C1 segment of cervical spinal cord (tissue), 14 donors: ENCODE measurements at regions not wholly inside any gene's neighbourhood (a gene's known extent, or its start where the extent isn't known, plus 50 kb on each side); places are given as distances from the start of the nearest gene placed in this dataset.
"Not testable (repeated sequence)": the region's sequence is repeated elsewhere in the genome, so short reads cannot be mapped to it uniquely, and the experiment has no call there.

ENCODE experiments used
- DNase-seq, 14 donors: peaks; one replicate each; lab custom pipeline; 2025; lab: John Stamatoyannopoulos, UW

DNA sequence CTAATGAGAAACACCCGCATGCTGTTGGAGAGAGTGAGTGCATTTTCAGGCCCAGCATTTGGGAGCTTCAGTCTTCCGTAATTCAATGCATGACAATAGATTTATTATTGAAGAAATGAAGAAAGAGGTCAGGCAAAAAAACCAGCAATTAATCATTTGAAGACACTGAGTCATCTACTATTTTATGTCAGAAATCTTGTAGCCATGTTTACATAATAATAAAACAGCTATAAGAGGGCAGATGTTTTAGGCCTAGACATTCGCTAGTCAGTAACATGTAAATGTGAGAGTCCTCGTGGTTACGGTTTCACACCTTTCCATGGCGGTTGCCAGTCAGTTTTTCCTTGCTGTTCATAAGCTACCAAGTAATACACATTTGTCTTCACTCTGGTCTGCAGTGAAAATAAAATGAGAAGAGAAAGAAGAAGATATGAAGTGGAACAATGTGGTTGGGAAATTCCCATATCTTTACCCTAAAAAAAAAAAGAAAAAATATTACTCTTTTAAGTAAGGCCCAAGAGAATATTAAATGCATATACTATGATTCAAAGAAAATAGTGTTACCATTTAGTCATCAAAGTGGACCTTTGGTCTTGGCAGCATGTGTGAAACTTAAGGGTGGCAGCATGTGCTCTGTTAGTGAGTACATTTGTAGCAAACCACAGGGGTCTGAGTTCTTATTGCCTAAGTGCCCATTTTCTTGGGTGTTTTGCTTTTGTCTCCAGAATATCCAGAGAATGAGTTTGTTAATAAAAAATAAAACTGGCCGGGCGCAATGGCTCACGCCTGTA, 140.5 kb upstream of the TBL1XR1 start:
- DNase-seq = no peak

DNA sequence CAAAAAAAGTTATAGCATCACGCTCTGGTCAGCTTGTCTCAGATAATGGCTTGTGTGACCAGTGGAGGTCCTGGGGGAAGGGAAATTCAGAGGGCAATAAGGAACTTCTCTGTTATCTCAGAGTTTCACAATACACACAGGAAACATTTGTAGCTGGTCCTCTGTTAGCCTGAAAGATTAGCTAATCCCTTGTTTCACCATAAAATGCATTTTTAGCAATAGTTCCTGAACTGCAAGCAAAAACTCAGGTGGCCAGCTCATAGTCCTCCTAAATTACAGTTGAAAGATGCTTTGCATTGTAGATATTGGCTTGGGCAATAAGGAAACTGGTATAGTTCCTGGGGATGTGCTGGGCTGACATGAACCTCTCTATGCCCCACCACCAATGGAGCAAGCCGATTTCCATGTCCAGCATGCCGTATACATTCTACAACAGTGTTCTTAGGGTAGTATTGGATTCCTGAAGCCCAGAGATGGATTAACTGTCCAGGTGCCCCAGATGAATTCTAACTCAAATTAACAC, 141.5 kb upstream of the TBL1XR1 start:
- peak in 1 of 14 donors; percentile 40 for DNase-seq

DNA sequence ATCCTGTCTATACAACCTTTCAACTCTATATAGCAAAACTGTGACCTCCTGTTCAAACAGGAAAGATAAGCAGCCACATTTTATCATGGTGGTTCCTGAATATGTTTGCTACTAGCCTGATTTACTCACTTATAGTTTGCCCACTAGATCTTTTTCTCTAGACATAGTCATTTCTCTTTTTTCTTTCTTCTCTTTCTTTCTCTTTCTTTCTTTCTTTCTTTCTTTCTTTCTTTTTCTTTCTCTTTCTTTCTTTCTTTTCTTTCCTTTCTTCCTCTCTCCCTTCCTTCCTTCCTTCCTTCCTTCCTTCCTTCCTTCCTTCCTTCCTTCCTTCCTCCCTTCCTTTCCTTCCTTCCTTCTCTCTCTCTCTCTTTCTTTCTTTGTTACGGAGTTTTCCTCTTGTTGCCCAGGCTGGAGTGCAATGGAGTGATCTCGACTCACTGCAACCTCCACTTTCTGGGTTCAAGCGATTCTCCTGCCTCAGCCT, 142.0 kb upstream of the TBL1XR1 start:
- not testable (repeated sequence) for DNase-seq

DNA sequence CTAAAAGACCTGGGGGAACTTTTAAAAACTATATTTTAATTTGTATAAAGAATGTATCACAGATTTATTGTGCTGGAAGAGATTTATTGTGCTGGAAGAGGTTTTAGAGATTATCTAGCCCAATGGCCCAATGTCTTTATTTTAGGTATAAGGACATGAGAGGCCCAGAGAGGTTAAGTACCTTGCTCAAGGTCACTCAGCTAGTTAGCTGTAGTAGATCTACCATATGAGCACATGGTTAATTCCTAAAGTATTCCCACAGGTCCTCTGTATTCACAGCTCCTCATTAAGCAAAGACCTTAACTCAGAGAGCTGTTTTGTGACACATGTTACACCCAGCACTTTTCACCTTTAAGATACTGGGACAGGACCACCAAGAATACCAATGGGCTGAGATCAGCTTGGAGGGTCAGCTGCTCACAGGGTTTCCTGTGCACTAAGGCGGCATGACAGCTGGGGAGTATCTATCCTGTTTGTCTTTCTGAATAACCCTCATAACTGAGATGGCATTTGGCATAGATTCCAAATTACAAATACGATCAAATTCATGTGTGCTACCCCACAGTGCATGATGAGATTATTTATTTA, 143.1 kb upstream of the TBL1XR1 start:
- no peak for DNase-seq

DNA sequence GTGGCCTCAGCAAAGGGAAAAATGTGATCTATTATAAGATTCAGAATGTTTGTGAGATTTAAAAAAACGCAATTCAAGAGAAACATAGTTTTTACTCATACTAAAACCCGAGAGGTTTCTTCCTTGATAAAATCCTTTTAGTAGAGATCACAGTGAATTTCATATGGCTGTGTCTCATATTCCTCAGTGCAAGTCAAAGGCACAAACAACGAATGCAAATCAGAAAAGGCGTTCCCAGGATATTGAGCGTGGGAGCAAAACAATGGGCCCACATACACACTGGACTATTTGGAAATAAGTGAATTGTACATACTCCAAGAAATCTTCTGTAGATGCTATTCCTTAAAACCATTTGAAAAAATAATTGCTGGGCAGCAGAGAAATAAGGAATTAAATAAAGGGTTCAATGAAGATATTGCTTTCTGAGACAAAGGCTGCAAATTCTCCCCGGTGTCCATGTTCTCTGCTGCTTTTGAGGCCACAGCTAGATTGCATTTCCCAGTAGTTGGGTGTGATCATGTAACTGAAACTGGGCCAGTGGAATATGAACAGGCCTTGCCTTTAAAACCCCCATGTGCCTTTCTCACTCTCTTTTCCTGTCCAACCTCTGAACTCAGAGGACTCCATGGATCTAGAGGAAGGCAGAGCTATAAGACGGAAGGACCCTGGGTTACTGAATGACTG, 144.6 kb upstream of the TBL1XR1 start:
- no peak for DNase-seq

DNA sequence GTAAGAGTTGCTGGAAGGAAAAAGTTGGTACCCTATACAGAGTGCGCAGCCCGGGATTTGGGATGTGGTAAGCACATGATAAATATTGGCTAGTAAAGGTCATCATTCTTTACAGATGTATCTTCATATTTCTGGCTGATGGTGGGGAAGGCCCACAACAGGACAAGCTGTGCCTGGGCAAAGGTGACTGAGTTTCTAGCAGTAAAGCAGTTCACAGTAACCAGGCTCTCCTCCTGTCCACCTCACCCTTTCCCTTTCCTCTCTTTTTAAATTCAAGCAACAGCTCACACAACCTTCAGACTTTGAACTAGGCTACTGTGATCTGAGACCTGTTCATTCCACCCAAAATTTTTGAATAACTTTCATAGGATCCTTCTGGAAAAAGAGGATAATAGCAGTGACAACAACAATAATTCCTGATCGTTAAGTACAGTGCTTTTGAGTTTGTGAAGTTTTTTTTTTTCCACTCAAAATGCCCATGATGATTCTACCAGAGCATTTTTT, 145.9 kb upstream of the TBL1XR1 start:
- DNase-seq = no peak

DNA sequence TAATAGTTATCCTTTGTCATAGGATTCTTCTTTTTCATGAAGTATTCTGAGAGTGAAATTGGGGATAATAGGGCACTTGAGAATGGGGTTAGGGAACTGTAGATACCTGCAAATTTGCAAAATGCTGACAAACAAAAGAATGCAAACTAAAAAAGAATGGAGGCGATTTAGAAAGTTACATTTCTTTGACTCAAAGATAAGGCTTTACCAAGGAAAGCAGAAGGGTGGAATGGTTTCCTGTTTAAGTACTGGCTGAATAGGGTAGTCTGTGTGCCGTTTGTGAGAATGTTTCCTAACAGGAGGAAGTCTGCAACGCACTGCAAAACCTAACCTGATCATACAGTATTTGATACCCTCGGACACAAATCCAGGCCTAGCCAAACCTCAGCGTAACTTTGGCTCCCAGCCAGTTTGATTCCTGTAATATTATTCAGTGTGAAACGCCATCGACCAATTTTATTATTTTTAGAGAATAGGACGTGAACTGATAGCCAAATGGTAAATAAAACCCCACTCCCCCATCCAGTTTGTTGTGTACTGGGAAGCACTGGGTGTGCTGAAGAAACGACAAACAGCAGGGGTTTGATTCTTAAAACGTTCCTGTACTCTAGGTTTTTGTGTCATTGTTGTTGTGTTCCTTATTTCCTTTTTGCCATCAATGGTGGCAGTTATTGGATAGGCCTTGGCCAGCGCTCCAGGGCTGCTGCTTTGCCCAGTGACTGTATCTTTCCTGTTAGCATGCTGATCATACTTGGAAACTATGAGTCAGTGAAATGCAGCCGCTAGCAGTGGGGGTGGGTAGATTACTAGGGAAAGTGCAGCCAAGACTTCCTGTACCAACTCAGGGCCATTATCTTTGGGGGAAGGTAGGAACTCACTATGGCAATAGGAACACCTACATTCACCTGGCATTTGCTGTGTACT, 148.0 kb upstream of the TBL1XR1 start:
- peak in 12 of 14 donors; percentile 30 to 87 (median 60) for DNase-seq

DNA sequence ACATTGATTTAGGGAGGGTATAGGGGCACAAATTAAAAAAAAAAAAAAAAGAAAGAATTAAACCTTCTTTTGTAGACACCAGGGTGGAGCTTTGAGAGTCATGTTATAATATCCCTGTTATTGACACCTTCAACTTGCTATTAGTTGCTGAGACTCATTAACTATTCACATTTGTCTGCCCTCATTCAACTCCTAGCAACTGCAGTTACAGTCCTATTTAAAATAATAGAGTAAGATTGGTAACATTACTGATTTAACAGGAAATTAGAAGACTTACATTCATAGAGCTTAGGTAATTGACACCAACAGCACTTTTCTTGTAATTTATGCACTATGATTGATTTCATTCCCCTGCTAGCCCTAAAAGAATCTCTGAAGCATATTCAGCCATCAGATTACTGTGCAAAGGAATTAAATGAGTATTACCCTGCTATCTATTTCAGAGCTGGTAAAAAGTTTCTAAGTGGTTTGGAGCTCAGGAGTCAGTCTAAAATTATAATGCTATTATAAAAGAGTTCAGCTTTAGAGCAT, 148.8 kb upstream of the TBL1XR1 start:
- DNase-seq = no peak

DNA sequence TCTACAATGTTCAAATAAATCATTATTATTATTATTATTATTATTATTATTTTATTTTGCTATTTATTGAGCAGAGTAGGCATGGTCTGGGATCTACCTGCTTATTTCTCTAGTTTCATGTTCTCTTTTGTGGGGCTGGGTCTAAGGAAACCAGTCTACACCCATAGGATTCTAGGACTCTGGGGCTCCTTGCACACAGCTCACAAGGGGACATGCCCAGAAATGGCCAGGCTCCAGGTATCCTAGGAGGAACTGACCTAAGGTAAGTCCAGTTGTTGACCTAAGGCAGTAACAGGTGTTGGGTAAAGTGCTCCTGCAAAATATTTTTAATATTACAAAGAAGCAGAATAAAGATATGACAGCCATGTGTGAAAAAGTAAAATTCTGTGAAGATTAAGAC, 149.6 kb upstream of the TBL1XR1 start:
- DNase-seq = no peak

DNA sequence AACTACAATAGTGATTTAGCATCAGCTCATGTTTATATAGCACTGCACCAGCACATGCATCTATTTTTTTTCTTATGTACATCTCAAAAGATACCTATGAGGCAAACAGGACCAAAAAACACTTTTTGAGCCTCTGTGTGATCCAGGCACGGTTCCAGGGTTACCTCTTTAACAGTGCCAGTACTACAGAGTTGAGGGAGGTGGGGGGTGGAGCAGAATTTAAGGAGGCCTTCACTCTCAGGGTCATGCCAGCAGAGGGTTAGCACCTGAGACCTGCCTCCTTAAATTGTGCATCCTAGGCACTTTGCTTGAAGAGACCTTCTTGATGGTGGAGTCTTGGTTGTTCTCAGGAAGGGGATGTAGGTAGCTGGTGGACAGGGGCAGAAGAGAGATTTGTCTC, 150.3 kb upstream of the TBL1XR1 start:
- no peak for DNase-seq

DNA sequence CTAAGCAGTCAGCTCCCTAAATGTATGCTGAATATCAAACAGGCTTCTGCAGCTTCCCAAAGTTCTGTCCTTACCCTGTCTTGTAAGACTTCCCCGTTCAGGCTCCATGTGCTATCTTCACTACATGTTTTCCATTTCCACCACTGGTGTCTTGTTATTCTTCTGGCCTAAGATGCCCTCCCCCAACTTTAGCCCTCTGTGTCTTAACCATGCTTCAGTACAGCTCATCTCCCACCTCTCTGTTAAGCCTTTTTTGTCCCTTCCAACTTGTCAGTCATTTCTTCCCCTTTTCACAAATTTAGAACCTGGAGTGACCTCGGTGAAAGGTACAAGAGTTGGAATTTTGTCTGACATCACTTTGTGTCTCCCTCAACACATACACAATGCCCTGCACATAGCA, 151.7 kb upstream of the TBL1XR1 start:
- no peak for DNase-seq

DNA sequence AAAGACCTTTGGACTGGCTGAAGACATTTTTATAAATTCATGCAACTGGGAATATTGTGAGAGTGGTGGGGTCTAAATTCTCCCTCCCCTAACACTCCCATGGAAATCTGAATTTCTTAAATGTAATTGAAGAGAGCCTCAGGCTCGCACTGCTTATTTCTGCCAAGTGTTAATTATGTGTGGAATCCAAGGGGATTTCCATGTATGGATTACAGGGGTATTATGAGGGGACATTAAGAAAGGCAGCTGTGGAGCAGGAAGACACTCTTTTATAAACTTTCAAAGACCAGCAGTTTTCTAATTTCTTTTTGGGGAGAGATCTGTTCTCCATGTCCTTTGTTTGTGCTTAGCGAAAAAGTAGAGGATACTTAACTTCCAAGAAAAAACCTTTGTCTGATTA, 152.1 kb upstream of the TBL1XR1 start:
- DNase-seq = no peak

DNA sequence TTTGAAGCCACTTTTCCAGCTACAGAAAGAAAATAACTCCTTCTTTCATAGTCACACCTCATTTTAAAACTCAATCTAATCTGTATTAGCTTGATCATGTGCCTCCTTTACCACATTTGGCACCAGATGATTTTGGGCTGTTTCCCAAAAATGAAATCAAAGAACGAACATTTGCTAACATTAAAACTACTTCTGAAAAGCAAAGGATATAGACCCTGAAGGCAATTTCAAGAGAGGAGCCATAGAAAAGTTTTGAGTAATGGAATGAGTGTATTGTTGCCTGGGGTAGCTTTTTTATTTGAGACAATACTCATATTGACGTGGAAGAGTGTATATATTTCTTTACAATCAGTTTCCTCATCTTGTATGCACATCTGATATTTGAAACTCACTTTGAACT, 152.8 kb upstream of the TBL1XR1 start:
- no peak for DNase-seq

DNA sequence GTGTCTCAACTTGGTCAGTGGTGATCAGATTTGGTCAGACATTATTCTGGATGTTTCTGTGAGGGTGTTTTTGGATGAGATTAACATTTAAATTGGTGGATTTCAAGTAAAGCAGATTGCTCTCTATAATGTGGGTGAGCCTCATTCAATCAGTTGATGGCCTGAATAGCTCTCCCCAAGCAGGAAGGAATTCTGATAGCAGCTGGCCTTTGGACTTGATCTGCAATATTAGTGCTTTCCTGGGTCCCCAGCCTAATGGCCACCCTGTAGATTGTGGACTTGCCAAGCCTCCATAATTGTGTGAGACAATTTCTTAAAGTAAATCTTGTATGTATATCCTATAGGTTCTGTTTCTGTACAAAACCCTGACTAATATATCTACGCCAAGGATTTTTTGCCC, 153.9 kb upstream of the TBL1XR1 start:
- no peak for DNase-seq

DNA sequence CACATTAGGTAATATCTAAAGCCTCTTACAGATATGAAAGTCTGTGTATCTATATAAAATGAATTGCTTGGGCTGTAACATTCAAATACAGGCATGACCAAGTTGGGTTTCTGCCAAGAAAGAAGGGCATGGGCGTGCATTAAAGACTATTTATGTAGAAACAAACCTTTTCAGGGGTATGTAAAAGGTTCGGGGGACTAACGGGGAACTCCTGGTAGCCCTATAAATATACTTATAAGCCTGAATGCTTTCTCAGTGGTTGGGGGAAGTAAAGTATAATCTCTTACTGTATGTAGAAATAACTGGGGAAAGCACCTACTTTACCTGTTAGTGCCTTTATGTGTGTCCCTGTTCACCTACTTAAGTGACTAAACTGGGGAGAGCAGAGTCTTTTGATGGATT, 154.5 kb upstream of the TBL1XR1 start:
- DNase-seq = no peak

DNA sequence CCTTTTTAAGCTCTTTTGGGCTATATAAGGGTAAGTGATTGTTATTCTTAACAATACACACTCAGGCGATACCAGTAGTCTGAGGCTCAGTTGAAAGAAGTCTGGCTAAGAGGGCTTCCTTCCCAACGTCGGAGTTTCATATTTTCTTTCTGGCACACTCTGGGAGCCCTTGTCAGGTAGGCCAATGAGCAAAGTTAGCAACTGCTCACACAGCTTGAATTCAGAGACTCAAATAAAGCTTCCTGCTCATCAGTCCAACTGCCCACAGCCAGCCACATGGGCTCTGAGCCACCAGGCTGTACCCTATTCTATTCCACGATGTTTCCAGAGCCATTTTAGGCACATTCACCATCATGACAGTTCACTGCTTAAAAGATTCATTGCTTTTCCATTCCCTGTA, 155.1 kb upstream of the TBL1XR1 start:
- DNase-seq = peak in 1 of 14 donors; percentile 62

DNA sequence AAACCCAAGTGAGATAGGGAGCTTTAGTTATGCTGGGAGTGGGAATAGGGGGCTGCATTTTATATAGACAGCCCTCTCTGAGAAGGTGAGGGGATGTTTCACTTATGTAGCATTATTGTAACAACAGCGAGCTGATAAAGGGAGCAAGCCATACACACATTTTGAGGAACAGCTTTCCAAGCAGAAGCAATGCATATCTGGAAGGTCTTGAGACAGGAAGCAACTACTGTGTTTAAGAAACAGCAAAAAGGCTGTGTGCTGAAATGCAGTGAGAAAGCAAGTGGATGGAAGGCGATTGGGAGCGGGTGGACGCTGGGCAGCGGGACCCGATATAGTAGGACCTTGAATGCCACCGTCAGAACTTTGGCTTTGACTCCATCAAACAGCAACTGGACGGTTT, 155.9 kb upstream of the TBL1XR1 start:
- no peak for DNase-seq

DNA sequence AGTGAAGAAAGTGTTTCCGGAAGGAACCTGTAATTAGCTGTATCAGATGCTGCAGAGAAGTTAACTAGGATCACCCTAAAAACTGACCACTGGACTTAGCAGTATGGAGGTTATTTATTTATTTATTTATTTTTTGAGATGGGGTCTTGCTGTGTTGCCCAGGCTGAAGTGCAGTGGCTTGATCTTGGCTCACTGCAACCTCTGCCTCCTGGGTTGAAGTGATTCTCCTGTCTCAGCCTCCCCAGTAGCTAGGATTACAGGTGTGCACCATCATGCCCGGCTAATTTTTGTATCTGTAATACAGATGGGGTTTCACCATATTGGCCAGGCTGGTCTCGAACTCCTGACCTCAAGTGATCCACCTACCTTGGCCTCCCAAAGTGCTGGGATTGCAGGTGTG, 156.6 kb upstream of the TBL1XR1 start:
- not testable (repeated sequence) for DNase-seq

DNA sequence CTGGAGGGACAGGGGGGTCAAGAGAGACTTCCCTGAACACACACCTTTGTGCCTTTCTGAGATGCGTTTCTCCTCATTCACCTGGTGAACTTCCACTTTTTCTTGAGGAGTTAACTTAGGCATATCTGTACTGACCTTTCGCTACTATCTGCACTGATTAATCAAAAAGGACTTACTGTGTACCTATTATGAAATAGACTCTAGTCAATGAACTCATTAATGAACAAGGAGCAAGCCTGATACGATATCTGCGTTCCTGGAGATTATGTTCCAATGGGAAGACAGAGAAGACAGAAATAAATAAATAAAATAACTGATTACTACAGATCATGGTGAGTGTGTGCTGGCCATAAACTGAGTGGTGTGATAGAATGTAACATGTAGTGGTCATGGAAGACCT, 157.2 kb upstream of the TBL1XR1 start:
- no peak for DNase-seq

DNA sequence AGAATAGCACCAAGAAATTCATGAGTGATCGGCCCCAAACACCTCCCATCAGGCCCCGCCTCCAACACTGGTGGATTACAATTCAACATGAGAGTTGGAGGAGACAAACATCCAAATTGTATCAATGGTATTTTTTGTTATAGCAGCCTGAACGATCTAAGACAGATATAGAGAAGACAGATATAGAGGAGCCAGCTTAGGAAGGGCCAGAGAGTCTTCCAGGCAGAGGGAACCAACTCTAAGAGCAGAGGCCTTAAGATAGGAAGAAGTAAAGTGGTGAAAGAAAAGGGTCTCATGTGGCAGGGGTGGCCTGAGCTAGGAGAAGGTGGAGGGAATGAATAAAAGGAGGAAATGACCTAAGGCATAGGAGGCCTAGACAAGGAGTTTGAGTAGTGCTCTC, 158.8 kb upstream of the TBL1XR1 start:
- DNase-seq = no peak

DNA sequence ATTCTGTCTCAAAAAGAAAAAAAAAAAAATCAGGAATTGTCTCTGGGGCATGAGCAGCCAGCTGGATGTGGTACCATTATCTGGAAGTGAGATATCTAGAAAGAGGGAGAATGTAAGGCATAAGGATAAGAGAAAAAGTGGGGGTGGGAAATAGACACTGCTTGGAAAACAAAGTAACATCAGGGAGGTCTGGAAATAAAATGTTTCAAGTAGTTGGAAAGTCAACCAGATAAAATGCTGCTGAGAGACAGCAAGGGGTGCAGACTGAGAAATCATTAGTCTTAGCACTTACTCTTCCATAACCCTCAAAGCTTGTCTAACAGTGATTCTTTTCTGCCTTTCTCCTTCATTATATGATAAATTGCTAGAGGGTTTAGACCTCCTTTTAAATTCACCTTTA, 159.7 kb upstream of the TBL1XR1 start:
- no peak for DNase-seq
